ENCODE measurements at regions not wholly inside any gene's neighbourhood (a gene's known extent, or its start where the extent isn't known, plus 50 kb on each side); places are given as distances from the start of the nearest gene placed in this dataset.

DNA sequence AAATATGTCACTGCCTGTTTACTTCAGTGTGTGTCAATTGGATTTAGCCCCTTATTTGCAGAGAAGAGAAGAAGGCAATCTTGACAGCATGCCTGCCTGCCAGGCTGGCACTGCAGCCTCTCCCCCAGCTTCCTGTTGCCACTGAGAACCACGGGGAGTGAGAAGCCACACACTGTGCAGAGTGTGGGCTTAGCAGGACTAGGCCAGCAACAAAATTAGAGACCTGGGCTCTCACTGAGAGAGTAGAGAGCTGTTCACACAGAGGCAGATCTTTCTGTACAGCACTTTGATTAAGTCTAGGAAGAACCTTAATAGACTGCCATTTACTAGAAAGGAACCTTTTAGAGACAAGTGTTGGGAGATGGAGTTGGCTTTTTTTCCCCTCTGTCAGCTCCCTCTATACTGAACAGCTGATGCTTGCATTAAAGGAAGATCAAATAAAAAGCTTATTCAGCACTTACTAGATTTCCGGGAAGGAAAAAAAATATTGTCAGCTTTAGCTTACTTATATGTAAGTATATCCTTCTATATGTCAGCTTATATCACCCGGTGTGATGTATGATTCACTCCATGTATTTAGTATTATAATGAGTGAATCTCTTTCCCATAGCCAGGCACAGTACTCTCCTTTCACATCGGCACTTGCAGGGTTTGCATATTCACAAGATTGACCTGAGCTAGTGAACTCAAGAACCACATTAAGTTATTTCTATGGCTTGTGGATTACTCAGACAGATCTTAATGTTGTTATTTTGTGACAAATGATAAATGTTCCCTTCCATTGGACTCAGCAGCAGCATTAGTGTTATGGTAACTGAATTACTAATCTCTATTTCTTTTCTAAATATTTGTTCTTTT is 851.0 kb upstream of the EPHA7 start:
- TF ChIP-seq, protein P1, sequence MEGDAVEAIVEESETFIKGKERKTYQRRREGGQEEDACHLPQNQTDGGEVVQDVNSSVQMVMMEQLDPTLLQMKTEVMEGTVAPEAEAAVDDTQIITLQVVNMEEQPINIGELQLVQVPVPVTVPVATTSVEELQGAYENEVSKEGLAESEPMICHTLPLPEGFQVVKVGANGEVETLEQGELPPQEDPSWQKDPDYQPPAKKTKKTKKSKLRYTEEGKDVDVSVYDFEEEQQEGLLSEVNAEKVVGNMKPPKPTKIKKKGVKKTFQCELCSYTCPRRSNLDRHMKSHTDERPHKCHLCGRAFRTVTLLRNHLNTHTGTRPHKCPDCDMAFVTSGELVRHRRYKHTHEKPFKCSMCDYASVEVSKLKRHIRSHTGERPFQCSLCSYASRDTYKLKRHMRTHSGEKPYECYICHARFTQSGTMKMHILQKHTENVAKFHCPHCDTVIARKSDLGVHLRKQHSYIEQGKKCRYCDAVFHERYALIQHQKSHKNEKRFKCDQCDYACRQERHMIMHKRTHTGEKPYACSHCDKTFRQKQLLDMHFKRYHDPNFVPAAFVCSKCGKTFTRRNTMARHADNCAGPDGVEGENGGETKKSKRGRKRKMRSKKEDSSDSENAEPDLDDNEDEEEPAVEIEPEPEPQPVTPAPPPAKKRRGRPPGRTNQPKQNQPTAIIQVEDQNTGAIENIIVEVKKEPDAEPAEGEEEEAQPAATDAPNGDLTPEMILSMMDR (IDR thresholded peaks at IDR 0.05): no peak
- TF ChIP-seq EP300 (IDR thresholded peaks at IDR 0.05) (no peak), POLR2A (IDR thresholded peaks at IDR 0.05) (no peak)

All from ovary (tissue), 3 donors.